NCI-H1930 (cell line): ENCODE measurements at regions not wholly inside any gene's neighbourhood (a gene's known extent, or its start where the extent isn't known, plus 50 kb on each side); places are given as distances from the start of the nearest gene placed in this dataset.

Experiments used
- DNase-seq, 2 experiments: peaks; one replicate each; lab custom pipeline; 2025; lab: John Stamatoyannopoulos, UW

GRCh38 chr20:50273601-50274491 is 83.2 kb downstream of the CEBPB start:
- no peak for DNase-seq

- no peak for DNase-seq
These were observed 84.2 kb downstream of the CEBPB start for GRCh38 chr20:50274570-50275430.

GRCh38 chr20:50276119-50277063 is 85.8 kb downstream of the CEBPB start:
- no peak for DNase-seq

GRCh38 chr20:50277064-50277415 is 86.4 kb downstream of the CEBPB start:
- no peak for DNase-seq

GRCh38 chr20:50277460-50278376 is 87.1 kb downstream of the CEBPB start:
- DNase-seq: no peak

- no peak for DNase-seq
These were observed 87.7 kb downstream of the CEBPB start for GRCh38 chr20:50278377-50278683.

GRCh38 chr20:50278684-50279531 is 88.3 kb downstream of the CEBPB start:
- no peak for DNase-seq

- no peak for DNase-seq
These were observed 89.6 kb downstream of the CEBPB start for GRCh38 chr20:50279988-50280850.

GRCh38 chr20:50280851-50281655 is 90.4 kb downstream of the CEBPB start:
- DNase-seq: no peak

GRCh38 chr20:50281831-50282591 is 91.4 kb downstream of the CEBPB start:
- DNase-seq: no peak

GRCh38 chr20:50282592-50283241 is 92.1 kb downstream of the CEBPB start:
- DNase-seq: no peak

GRCh38 chr20:50283370-50283769 is 92.7 kb downstream of the CEBPB start:
- DNase-seq: no peak

- DNase-seq: no peak
These were observed 93.5 kb downstream of the CEBPB start for GRCh38 chr20:50283922-50284810.

GRCh38 chr20:50284811-50285375 is 94.3 kb downstream of the CEBPB start:
- no peak for DNase-seq

- no peak for DNase-seq
These were observed 94.9 kb downstream of the CEBPB start for GRCh38 chr20:50285376-50286173.
